K562 (cell line): ENCODE measurements at regions not wholly inside any gene's neighbourhood (a gene's known extent, or its start where the extent isn't known, plus 50 kb on each side); places are given as distances from the start of the nearest gene placed in this dataset.

Source experiments
- CAMTA2 ChIP-seq: fragments of 250-450 bp; sonication (Bioruptor Pico); conservative IDR thresholded peaks from 2 replicates; pipeline ENCODE4 v1.5.1; 2022
- CTCF ChIP-seq, 3 experiments: IDR thresholded peaks in 2 of 3; conservative IDR thresholded peaks in 1 of 3; 2 replicates each; pipeline ENCODE4 v1.5.1; 2011 to 2012; ENCODE audit warnings: low read length in 3 of 3, mild to moderate bottlenecking in 3 of 3, control low read depth in 2 of 3, improper control_type of control experiment in 1 of 3, inconsistent platforms in 1 of 3, low read depth in 1 of 3, mixed read lengths in 1 of 3, moderate library complexity in 1 of 3; ENCODE audit not compliant: insufficient read depth in 2 of 3
- EZH2 ChIP-seq: IDR thresholded peaks from 2 replicates; pipeline ENCODE4 v1.6.1; 2012; ENCODE audit warnings: low read depth, mild to moderate bottlenecking, inconsistent platforms, low read length, borderline replicate concordance
- FOS ChIP-seq: IDR thresholded peaks from 3 replicates; pipeline ENCODE4 v1.6.1; 2011; ENCODE audit not compliant: insufficient read length; ENCODE audit errors: extremely low read depth
- MTF1 ChIP-seq: fragments of 250-450 bp; sonication (Bioruptor Pico); IDR thresholded peaks from 2 replicates; pipeline ENCODE4 v1.9.0; 2021; ENCODE audit warnings: moderate library complexity, mild to moderate bottlenecking, inconsistent platforms, borderline replicate concordance
- NELFE ChIP-seq: IDR thresholded peaks from 2 replicates; pipeline ENCODE4 v1.6.1; 2011; ENCODE audit warnings: mild to moderate bottlenecking; ENCODE audit not compliant: insufficient read depth, insufficient read length
- NFRKB ChIP-seq: fragments of 450-650 bp; IDR thresholded peaks from 2 replicates; pipeline ENCODE4 v1.6.1; 2016; ENCODE audit warnings: low read depth
- RCOR1 ChIP-seq, 2 experiments: IDR thresholded peaks; 2 replicates each; pipeline ENCODE4 v1.6.1; 2012; ENCODE audit warnings: low read depth in 2 of 2, low read length in 2 of 2, borderline replicate concordance in 1 of 2, improper control_type of control experiment in 1 of 2
- SFPQ ChIP-seq: fragments of 200-400 bp; formaldehyde crosslinking; IDR thresholded peaks from 2 replicates; pipeline ENCODE4 v1.6.1; 2017; ENCODE audit warnings: mild to moderate bottlenecking, low read depth, low read length, moderate library complexity
- U2AF2 ChIP-seq: fragments of 200-400 bp; formaldehyde crosslinking; optimal IDR thresholded peaks from 2 replicates; pipeline ENCODE3; 2017; ENCODE audit warnings: low read depth, mild to moderate bottlenecking, low read length
- ZBTB2 ChIP-seq: fragments of 450-650 bp; IDR thresholded peaks from 2 replicates; pipeline ENCODE4 v1.6.1; 2016; ENCODE audit warnings: antibody characterized with exemption
- ZC3H4 ChIP-seq: sonication (generic); formaldehyde crosslinking; IDR thresholded peaks from 2 replicates; pipeline ENCODE4 v1.9.0; 2021; ENCODE audit warnings: missing genetic modification reagents, borderline replicate concordance

- no peak for TF ChIP-seq ZBTB2
- TF ChIP-seq EZH2, result no peak
- no peak for TF ChIP-seq MTF1 (CRISPR knock-in tag)
- no peak for TF ChIP-seq U2AF2
- no peak for TF ChIP-seq ZC3H4 (CRISPR knock-in tag)
- no peak for TF ChIP-seq NFRKB
- TF ChIP-seq FOS, result no peak
- no peak for TF ChIP-seq CTCF (IDR thresholded peaks at IDR 0.05 in 2 of 3, conservative IDR thresholded peaks at IDR 0.05 in 1 of 3; ENCODE audit: insufficient read depth in 2 of 3, low read depth in 1 of 3, low read length in 3 of 3)
- no peak for TF ChIP-seq RCOR1 (IDR thresholded peaks at IDR 0.05; ENCODE audit: borderline replicate concordance in 1 of 2, low read depth in 2 of 2, low read length in 2 of 2)
- no peak for TF ChIP-seq NELFE
- TF ChIP-seq CAMTA2 (CRISPR knock-in tag), result no peak
- no peak for TF ChIP-seq SFPQ
Observed at GRCh38 chr15:29889542-29890329, 67.5 kb upstream of the TJP1 start.
